A172 (cell line): ENCODE measurements at regions not wholly inside any gene's neighbourhood (a gene's known extent, or its start where the extent isn't known, plus 50 kb on each side); places are given as distances from the start of the nearest gene placed in this dataset.

Experiments used
- DNase-seq: peaks from one replicate; pipeline ENCODE4 v3.0.0-alpha.2; 2015; ENCODE audit warnings: low spot score

DNA sequence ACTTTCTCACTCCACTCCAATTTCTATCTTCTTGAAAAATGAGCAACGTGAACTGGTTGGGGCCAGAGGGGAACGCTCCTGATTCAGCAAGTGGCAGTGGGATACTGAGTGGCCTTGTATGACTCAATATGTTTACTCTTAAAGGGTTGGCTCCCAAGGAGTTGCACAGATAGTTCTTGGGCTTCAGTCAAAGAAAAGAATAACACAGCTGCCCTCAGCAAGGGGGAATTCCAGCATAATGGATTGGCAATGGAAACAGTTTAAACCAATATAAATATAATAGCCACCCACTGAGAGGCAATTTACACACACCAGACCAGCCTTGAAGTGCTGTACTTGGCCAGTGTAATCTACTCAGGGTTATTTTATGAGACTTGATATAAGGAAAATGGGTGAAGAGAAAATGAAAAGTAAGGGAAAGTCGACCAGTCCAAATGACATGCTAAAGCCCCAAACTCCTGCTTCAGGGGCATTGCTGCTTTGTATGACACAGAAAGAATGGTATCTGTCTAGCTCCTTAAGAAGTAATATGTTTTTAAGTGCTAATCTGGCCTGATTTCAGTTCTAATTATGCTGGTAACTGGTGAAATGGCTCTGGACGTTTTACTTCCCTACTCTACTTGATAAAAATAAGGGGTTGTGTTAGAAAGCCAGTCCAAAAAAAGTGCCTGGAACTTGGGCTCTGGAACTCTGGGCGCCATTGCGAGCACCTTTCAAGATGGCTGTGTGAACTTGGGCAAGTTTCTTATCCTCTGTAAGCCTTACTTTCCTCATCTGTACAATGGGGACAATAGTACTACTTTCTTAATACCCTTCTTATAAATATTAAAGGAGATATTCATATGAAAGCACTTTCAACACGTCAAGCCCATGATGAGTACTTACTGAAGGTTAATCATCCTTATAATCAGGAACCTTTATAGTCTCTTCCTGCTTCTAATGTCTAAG is 712.9 kb upstream of the MAP3K7 start:
- DNase-seq = peak; percentile 57

DNA sequence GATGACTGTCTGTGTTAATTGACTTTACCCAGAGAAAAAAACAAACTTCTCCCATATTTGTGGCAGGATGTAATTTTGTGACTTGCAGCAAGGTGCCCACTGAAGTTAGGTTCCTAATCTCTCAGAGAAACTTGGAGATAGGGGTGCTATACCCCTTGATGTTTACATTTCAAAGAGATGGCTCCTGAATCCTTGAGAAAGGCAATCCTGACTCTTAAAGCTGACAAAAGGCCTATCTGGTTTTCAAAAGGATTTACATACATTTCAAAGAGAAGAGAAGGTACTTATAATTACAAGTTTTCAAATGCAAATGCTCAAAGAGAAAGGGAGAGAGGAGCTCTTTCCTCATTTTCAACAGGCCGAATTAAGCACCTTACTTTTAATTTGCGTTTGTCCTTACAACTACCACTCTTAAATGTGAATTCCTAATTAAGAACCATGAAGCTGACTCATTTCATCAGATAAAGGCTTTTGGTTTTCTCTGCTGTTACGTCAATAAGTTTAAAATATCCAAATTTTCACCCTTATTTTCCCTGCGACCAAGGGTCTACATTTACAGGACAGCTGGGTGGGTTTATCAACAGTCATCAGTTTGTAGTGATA is 711.8 kb upstream of the MAP3K7 start:
- no peak for DNase-seq

DNA sequence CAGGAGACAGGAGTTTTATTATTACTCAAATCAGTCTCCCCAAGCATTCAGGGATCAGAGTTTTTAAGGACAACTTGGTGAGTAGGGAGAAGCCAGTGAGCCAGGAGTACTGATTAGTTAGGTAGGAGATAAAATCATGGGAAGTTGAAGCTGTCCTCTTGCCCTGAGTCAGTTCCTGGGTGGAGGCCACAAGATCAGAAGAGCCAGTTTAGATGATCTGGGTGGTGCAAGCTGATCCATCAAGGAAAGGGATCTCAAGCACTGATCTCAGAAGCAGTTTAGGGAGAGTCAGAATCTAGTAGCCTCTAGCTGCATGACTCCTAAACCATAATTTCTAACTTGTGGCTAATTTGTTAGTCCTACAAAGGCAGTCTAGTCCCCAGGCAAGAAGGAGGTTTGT is 706.5 kb upstream of the MAP3K7 start:
- DNase-seq = no peak

DNA sequence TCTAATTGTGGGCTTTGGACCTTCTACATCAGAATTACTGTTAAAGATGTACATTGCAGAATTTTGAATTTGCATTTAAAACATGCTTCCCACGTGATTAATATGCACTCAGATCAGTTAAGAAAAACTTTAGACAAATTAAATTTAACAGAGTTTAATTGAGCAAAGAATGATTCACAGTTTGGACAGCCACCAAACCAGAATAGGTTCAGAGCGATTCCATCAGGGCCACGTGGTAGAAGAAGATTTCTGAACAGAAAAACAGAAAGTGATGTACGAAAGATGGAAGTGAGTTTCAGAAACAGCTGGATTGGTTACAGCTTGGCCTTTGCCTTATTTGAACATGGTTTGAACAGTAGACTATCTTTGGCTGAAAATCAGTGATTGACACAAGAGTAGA is 704.2 kb upstream of the MAP3K7 start:
- DNase-seq = no peak

DNA sequence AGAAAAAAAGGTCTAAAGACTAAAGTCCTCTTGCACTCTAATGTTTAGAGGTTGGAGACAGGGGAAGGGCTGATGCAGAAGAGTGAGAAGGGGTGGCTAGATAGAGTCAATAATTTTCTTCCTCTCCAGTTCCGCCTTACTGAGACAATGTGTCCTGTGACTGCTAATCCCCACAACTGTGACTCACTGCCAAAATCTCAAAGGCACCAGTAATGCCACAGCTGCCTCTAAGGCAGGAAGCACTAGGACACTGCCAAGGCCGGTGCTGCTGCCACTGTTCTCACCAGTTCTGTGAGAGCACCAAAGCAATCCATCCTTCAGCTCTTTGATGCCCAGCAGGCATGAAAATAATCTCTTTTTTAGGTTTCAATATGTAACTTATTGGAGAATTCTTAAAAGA is 701.9 kb upstream of the MAP3K7 start:
- DNase-seq = no peak

DNA sequence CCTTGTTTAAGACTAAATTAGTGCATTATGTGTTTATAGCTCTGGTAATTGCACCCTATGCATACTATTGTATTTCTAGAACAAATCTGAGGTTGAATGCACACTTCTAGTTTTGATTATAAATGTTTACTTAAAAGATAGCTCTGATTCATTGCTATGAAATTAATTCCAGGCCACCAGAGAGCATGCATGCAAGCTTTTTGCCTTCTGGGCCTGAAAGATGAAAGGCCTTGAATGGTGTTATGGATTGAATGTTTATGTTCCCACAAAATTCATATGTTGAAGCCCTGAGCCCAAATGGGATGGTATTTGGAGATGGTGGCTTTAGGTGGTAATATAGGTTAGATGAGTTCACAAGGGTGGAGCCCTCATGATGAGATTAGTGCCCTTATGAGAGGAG is 695.0 kb upstream of the MAP3K7 start:
- no peak for DNase-seq

DNA sequence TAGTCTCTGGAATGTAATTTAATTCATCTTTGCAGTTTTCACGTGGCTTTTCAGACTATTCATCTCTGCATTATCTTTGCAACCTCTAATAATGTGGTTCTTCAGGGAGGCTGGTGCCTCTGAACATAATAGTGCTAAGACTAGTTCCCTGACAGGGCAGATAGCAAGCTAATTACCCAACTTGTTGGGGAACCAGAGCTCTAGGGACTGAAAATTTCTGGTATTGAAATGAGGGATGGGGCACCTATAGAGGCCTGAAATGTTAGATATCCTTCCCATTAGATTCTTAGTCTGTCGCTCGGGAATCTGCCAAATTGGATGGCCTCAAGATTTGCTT is 693.6 kb upstream of the MAP3K7 start:
- DNase-seq = no peak

DNA sequence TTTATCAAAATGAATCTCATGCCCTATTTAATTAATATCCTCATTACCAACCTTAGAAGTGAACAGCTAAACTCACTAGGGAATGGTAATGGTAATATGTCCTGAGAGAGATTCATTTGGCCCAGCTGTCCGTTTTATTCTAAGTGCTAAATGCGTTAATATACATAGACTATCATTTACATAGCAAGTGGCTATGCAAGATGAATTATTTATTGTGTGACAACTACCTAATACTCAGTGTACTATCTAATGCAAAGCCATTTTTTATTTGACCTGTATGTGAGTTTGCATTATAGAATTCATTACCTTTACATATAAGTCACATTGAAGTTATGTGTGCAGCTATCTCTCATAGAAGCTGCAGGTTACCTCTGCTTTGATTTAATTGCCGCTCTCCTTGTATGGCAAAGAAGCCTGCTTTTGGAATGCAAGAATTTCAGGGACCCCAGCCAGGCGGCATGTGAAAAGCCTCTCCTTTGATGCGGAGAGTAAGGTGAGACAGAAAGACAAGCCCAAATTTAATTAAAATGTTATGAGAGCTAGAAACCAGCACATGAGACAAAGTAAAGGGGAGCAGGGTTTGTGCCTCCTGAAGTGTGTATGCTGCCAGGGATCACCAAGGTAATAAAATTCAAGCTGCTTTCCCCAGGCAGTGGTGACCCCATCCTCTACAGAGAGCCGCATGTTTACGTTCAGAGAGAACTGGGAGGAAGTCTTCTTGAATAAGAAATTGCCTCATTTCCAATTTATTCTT is 693.0 kb upstream of the MAP3K7 start:
- DNase-seq = no peak

DNA sequence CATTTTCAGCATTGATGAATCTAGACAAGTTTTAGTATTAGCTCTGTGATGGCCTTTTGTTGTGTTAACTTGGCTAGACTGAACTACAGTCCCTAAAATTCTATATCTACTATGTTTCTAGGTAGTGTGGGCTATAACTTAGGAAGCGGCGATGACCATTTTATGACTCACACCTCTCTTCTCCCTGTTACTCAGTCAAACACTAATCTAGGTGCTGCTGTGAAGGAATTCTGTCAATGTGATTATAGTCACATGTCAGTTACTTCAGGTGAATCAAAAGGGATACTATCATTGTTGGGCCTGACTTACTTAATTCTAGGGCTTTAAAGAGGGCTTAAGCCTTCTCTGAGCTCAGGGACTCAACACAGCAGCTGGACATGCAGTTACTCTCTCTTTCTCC is 691.5 kb upstream of the MAP3K7 start:
- no peak for DNase-seq

DNA sequence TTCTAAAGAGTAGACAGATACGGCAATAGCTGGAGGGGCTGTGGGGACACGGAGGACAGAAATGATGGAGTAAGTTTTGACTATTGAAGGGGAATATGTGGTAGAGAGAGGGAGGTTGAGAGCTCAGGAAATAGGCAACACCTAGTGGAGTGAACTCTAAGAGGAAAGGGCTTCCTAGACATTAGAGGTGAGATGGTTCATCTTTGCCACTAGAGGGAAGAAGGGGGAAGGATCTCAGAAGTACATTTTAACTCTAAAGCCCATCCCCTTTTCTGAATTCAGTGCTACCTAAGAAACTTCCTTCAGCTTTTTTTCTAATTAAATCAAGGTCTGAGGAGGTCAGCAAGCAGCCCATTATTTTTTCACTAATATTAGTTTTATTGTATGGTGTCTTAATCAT is 689.4 kb upstream of the MAP3K7 start:
- no peak for DNase-seq

DNA sequence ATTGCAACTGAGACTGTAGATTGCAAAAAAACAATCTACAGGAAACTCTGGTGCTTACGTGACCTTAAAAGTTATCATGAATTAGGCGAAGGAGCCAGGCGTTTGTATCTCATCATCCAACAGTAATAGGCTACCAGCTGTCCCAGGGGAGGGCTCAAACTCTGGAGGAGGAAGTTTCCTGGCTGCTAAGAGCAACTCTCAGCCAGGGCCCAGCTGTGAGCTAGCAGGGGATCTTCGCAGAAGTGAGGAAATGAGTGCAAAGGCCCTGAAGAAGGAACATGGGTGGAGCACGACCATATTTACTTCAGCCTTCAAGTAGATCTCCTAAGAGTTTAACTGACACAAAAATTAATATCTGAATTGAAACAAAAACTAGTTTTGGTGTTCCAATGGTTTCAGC is 686.9 kb upstream of the MAP3K7 start:
- no peak for DNase-seq

DNA sequence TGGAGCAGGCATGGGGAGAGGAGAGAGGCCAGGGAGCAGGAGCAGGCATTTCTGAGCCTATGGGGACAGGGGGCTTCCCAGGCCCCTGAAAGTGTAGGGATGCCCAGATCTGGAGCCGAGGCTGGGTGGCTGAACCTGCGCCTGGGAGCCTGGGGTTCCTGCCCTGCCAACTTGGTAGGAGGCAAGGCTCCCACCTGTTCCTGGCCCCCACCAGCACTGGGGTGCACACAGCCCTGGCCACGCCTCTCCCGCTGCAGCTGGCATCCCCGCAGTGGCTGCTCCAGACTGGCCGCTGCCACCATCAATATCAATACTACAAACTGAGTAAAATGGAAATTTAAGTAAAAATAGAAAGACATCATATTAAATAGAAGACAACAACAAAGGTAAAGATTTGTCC is 684.9 kb upstream of the MAP3K7 start:
- DNase-seq = no peak

DNA sequence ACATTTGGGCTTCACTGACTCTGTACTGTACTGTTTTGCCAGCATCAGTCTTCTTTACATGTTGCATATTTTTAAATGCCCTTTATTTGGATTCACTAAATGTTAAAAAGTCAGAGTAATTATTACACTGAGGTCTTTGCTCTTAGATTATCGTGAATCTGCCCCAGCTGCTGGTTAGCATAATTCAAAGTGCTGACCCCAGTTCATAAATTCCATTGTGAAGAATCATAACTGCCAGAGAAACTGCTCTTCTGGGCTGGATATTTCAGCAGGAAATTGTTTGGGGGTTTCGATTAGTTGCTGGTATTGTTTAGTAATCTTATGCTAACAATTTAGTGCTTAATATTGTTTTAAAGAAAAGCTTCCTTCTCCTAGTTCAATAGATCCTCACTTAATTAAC is 682.1 kb upstream of the MAP3K7 start:
- no peak for DNase-seq

DNA sequence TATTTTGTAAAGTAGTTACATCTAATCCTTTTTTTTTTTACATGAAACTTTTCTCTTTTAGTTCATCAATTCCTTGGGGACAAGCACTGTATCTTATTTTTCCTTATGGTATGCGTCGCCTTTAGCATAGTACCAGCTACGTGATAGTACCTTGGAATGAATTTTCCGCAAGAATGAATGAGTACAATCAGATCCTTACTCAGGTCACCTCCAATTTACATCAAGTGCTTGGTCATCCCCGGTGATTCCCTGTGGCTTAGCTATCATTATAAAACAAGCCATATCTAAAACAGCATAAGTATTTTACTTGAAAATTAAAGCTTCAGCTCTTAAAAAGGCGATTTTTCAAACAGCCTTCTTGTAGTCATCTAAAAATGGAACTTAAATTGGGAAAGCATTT is 680.4 kb upstream of the MAP3K7 start:
- DNase-seq = no peak

DNA sequence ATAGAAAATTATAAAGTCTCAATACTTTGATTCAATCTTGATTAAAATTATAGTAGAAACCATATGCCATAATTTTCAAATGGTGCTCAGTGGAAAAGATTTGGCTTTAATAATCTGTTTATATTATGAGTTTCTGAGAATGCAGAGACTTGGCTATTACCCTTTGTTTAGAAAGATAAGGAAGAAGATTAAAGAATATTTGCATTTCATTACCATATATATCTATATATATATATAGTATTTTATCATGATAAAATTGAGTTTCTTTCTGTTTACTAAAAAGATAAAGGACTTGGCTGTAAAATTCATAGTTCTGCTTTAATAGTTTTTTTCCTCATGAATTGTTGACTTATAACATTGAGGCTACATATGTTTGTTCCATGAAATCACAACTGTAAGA is 679.3 kb upstream of the MAP3K7 start:
- DNase-seq = no peak

DNA sequence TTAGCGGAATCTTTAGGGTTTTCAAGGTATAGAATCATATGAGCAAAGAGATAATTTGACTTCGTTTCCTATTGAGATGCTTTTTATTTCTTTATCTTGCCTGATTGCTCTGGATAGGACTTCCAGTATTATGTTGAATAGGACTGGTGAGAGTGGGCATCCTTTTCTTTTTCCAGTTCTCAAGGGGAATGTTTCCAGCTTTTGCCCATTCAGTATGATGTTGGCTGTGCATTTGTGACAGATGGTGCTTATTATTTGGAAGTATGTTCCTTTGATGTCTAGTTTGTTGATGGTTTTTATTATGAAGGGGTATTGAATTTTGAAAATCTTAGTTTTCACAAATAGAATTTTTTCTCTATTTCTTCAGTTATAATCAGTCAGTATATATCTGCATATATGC is 656.6 kb upstream of the MAP3K7 start:
- DNase-seq = no peak

DNA sequence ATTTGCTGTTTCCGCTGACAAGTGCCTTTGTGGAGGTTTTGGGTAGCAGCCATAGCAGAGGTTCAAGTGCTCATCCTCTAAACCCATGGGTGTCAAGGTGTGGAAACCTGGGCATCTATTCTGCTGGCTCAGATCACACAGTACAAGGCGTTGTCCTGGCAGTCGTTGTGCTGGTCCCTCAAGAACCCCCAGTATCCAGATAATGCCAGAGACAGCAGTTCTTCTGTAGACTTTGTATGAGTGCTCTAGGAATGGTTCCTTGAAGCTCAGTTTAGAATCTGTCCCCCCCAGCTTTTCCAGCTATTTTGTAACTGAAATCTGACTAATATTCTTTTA is 655.7 kb upstream of the MAP3K7 start:
- DNase-seq = no peak

DNA sequence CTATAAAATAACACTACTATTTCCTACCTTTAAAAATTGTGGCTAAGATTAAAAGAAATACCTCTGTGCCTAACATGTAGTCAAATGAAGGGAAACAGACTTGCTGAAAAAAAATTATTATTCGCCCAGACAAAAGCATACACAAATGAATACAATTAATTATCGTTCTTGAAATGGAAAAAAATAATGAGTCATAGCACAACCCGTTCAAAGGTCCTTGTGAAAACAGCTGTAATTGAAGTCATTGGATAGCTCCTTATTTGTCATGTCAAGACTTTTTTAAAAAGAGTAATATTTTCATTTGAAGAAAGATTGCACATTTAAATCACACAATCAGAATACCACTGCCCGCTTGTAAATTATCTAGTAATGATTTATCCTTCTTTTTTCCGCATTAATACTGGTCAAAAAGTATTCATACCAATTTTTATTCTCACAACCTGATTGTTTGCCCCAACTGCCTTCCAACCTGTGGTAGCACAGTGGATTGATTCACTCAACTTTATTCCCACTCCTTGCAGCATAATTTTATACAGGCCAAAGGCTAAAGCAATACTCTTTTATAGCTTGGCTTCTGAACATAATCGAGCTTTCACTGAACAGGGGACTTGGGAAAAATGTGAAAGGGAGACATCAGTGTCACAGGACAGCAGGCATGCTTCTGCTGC is 655.2 kb upstream of the MAP3K7 start:
- no peak for DNase-seq

DNA sequence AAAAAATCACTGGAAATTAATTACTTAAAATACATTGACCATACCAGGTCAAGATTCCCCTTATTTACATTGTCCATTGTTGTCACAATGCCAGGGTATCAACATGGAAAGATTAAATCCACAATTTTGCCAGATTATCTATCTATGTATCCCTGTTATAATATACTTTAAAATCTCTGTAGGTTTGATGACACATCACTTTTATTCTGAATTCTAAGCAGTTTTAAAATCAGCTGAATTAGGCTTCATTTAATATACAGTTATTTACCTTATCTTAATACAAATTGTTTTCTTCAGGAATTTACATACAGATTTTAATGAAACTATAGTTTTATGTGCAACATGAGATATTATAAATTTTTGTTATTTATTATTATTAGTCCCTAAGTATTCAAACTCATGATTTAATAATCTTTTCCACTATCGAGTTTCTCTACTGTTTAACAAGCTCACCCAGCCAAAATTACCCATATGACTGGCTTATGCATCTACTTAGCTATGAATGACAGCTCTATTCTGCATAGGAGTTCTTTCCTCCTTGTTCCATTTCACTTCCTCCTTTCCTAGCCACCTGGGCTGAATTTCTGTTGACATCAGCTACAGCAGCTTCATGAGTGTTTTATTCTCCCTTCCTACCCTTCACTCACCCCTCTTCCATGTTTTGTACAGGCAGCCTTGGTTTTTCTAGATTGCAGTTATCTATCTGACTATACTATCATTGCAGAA is 654.2 kb upstream of the MAP3K7 start:
- DNase-seq = no peak

DNA sequence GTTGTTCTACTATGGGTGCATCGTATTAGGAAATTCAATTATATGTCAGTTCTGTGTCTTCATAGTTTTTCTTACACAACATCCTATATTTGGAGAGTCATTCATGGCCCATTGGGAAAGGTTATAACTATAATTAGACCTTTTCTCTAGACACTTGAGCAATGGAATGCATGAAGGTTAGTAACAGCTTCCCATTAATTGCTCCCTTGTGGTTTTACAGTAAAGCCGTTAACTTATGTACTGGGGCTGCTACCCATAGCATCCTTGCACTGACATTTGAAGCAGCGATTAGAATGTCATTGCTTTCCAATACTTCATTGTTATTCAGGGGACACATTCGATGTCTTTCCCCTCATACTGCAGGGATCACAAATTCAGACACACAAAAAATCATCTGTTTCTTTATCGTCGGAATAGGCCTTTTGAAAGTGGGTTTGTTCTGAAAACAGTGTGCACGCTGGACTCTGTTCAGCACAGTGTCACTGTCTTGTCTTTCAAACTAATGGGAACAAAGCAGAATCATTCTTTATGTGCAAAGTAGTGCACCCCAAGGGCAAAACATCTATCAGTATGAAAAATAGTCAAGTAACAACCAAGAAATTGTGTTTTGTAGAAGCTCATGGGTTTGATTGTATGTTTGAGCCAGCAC is 634.3 kb upstream of the MAP3K7 start:
- DNase-seq = no peak

DNA sequence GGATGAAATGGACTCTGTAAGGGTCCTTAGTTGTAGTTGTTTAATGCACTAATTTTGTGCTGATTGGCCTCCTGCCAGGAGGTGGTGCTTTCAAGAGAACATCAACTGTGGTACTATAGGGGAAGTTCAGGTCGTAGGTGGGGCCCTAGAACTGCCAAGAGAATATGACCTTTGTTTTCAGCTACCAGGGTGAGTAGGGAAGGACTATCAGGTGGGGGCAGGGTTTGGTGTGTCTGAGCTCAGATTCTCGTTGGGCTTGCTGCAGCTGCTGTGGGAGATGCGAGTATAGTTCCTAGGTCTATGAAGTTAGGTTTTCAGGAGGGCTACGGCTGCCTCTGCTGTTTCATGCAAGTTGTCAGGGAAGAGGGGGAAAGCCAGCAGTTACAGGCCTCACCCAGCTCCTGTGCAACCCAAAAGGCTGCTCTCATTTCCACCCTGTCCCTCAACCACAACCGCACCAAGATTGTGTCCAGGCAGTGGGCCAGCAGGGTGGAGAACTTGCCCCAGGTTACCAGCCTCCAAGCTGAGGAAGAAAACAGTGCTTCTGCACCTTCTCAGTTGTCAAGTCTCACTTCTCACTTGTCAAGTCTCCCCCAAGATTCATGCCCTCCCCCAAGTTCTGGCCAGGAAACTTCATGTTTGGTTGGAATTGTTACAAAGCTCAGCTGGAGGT is 626.5 kb upstream of the MAP3K7 start:
- no peak for DNase-seq
